NCI-H146 treated with DMSO at 0.1 percent for 48 hours (cell line): ENCODE measurements at regions not wholly inside any gene's neighbourhood (a gene's known extent, or its start where the extent isn't known, plus 50 kb on each side); places are given as distances from the start of the nearest gene placed in this dataset.
"Not testable (repeated sequence)": the region's sequence is repeated elsewhere in the genome, so short reads cannot be mapped to it uniquely, and the experiment has no call there.

Experiments used
- DNase-seq: peaks from one replicate; lab custom pipeline; 2025; ENCODE audit not compliant: unreplicated experiment; lab: John Stamatoyannopoulos, UW

GRCh38 chr5:23451156-23451555 is 56.3 kb upstream of the PRDM9 start:
- DNase-seq: no peak

DNA sequence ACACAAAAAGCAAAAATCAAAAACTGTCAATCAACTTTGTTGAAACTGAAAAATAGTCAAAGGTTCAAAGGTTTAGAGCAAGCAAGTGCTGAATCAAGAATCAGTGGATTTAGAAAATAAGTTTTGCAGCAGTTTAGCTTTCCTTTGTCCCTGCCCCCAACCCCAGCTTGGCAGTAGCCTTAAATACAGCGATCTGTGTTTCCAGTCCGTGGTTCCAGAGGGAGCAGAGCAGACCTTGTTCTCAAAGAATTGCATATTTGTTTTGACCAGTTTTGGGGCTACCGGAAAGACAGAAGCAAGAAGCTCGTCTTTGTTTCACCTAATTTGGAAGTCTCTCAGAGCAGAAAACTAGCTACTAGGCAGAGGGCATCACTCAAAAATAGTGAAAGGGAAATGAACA is 57.2 kb upstream of the PRDM9 start:
- DNase-seq: no peak

DNA sequence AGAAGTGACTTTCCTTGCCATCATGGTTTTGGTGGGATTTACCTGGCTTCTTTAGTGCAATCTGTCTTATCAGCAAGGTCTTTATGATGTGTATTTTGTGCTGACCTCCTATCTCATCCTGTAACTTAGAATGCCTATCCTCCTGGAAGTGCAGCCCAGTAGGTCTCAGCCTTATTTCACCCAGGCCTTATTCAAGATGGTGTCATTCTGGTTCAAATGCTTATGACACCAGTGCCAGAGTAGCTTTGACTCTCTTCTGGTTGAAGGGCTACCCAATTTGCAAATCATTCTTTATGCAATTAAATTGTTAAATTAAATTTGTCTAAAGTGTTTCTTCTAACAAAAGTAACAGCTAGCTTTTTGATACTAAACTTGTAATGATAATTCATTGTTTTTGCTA is 58.8 kb upstream of the PRDM9 start:
- DNase-seq: no peak

- DNase-seq: no peak
These were observed 61.0 kb upstream of the PRDM9 start for GRCh38 chr5:23446424-23446823.

DNA sequence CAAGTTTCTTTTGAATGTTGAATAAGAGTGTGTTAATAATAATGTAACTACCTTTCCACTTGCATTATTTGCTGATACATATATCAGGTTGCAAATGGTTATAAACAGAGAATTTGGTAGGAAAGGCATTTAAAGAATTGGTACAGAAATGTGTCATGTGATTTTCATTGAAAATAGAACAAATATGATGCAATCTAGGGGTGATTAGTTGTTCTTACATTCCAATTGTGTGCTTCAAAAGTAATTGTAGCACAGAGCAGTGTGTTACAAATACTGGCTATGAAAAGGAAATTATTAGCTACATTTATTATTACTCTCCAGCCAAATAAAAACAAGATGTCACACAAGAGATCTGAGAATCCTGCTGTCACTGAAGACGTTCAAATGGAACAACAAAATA is 61.8 kb upstream of the PRDM9 start:
- DNase-seq: no peak

DNA sequence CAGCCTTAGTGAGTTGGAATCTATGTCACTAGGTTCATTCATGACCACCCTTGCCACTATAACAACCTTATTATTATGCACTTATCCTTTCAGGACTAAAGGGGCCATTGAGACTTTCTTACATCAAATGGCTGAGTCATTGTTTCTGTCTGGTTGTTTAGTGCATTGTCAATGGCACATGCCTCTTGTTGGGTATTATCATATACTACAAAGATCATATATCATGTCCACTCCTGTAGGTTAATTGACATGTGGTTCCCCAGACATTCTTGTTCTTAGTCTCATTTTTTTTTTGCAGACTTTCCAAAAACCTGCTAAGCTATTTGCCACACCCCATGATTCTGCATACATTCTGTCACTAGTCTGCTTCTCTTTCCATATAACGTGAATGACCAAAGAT is 66.7 kb upstream of the PRDM9 start:
- DNase-seq: no peak

- no peak for DNase-seq
These were observed 70.4 kb upstream of the PRDM9 start for GRCh38 chr5:23437011-23437410.

DNA sequence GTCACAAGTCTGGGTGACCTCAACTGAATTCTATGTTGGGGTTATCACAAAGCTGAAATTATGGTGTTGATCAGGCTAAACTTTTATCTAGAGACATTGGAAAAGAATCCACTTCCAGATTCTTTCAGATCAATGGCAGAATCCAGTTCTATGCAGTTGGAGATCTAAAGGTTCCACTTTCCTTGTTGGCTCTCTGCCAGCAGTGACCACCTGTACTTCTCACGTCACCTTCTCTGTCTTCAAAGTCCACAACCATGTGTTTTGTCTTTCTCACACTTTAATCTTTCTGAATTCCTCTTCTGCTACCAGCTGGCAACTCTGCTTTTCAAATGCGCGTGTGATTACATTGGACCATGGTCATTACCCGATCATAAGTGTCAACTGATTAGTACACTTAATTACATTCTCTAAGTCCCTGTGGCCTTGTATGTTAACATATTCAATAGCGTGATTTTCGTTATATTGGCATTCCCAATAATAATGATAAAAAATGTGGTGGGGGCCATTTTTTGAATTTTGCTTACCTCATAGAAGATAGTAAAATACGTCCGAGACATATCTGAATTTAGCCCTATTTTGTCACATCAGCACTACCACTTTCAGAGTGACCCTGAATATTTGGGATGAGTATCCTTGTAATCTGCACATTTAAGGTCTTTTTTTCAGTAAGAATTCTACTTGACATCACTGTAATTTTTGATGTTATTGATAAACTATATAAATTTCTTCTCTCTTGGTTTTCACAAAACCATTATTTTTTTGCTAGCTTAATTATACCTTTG is 73.7 kb upstream of the PRDM9 start:
- DNase-seq: no peak

GRCh38 chr5:23428705-23429104 is 78.7 kb upstream of the PRDM9 start:
- DNase-seq: no peak

DNA sequence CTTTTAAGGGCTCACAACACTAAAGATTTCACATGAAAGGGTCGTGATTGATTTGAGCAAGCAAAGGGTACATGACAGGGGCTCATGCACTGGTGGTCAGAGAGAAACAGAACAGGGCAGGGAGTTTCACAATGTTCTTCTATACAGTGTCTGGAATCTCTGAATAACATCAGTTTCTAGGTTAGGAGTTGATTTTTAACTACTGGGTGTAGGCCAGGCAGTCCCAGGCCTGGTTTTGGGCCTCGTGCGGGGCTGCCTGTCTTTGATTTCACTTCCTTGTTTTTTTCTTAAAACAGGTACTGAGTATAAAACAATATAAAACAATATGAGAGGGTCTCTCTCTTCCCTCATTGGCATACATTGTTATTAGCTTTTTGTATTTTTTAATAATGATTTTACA is 87.2 kb upstream of the PRDM9 start:
- not testable (repeated sequence) for DNase-seq

DNA sequence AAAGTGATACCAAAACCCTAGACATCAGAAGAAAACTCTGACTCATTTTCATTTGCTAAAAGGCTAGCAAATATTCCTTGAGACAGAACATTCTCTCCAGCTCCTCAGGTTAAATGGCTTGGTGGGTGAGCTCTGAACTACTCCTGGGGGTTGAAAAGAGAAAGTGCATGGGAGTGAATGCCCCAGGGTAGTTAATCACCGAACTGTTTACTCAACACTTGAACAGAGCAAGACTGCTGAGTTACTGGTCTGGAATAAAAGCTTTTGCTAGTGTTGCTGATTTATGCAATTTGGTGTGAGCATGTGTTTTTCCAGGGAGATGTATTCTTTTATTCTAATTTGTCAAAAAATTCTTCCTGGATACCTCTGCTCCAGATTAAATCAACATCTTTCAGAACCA is 88.3 kb upstream of the PRDM9 start:
- DNase-seq: no peak

DNA sequence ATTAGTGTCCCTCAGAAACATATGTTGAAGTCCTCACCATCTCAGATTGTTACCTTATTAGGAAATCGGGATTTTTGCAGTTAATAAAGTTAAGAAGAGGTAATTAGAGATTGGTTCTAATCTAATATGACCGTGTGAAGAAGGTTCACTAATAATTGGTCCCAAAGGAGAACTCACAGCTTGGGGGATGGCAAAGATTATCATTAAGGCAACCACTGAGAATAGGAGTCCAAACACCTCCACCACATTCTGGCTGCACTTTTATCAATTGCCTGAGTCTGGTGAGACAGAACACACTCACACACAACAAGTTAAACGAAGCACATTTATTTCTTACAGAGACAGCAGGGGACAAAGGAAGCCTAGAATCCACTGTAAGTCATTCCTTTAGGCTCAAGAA is 94.9 kb upstream of the PRDM9 start:
- DNase-seq: no peak

DNA sequence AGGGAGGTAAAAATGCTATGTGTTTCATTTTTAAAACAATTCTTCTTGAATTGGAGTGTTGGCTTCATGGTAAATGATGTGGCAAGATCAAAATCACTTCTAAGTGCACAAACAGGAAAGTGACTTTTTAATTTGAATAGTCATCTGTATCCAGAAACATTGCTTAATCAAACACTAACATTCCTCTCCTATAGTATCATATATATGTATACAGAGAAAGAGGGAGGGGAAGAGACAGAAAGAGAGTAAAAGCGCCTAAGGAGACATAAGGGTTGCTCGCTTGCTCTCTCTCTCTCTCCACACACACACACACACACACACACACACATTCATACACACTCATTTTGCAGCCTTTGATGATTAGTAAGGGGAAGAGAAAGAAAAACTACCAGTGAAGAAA is 95.4 kb upstream of the PRDM9 start:
- DNase-seq: no peak

DNA sequence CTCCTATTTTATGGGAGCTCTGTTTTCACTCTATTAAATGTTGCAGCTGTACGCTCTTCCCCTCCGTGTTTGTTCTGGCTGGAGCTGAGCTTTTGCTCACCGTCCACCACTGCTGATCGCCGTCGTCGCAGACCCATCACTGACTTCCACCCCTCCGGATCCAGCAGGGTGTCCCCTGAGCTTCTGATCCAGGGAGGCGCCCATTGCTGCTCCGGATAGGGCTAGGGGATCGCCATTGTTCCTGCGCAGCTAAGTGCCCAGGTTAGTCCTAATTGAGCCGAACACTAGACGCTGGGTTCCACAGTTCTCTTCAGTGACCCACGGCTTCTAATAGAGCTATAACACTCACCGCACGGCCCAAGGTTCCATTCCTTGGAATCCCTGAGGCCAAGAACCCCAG is 96.2 kb upstream of the PRDM9 start:
- DNase-seq: no peak

- not testable (repeated sequence) for DNase-seq
These were observed 96.6 kb upstream of the PRDM9 start for GRCh38 chr5:23410775-23411174.

DNA sequence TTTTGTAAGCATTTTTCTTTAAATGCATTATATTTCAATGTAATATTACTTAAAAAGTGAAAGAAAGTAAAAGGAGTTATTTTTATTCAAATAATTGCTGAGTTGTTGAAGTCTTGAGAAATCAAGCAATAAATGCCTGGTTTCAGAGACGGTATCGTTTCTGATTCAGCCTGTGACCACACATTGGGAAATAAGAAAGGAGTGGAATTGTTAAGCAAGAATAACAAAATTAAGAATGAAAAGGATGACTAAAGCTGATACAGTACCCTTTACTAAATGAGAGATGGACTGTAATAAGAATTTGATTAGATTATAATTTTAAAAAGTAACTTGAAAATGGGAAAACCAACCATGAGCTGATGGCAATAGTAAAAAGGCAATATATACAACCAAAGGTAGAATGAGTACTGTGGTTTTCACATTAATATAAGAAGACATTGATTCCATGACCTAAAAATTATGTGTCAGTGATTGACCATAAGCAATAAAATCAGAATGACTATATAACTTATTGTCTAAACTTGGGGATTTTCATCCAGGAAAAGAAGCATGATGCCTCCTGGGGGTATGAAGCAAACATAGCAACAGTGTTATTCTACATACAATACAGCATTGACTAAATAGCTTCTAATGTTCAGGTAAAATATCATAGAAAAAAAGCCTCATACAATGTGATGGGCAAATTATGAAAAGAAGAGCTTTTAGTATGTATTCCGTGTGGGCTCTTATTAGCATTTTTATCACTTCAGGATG is 101.9 kb upstream of the PRDM9 start:
- DNase-seq: no peak

GRCh38 chr5:23402585-23402984 is 104.8 kb upstream of the PRDM9 start:
- DNase-seq: no peak

DNA sequence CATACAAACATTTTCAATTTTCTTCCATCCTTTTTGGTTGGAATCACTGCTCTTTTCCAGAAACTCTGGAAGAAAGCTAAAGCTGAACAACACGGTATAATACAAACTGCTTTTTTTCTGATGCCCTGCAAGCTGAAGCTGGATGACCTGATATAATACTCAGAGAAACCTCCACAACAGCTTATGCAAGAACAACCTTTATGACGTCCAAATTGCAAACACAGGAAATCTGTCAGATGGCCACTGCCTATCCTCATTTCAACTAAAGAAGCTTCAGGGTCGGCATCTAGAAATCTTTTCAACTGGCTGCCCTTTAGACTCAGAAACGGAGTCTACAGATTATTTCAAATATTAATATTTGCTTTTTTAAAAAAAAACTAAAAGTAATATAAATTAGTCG is 106.5 kb upstream of the PRDM9 start:
- DNase-seq: no peak

- DNase-seq: no peak
These were observed 111.1 kb upstream of the PRDM9 start for GRCh38 chr5:23396346-23396745.

DNA sequence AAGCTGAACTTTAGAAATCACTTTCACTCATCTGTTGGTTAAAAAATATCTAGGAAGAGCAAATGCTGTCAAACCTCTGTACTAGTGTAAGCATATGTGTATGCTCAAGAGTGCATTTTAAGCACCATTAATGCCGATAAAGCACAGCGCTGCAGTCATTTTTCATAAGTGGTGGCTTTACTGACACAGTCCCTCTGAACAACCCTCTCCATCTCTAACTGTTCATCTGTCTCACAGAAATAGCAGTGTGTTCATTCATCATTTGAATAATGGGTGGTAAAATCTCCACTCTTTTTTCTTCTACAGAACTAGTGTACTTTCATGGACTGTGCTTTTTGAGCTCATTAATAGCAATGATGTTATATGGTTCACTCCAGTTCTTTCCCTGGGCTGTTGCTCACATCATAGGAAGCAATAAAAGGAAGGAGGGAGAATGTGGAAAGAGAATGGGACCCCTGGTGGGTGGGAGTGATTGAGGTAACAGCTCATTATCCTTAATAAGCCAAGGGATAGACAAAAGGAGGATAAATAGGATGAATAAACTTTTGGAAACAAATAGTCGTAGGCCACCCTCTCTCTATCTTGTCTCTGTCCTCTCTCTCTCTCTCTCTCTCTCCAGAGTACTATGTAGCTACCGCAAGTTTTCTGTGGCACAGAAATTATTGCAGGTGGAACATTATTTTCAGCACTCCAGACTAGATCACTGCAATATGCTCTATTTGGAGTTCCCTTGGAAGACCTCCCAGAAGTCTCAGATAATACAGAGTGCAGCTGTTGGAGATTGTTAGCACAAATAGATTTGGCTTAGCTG is 117.9 kb upstream of the PRDM9 start:
- DNase-seq: no peak

DNA sequence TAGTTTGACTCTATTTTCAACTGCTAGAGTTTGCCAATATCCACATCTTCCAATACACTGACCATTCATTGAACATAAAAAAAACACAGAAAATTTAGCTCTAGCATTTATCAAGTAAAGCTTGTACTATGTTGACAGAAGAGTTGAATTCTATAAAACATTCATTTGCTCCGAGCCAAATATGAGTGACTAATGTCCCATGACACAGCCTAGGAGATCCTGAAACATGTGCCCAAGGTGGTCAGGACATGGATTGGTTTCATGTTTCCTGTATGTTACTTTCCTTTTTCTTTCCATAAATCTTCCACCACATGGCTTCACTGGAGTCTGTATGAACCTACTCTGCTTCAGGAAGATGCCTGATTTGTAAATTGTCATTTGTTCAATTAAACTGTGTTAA is 122.4 kb upstream of the PRDM9 start:
- no peak for DNase-seq

GRCh38 chr5:23372177-23372576 is 135.2 kb upstream of the PRDM9 start:
- DNase-seq: no peak
